Astrocyte of the spinal cord (primary cell): ENCODE measurements at regions not wholly inside any gene's neighbourhood (a gene's known extent, or its start where the extent isn't known, plus 50 kb on each side); places are given as distances from the start of the nearest gene placed in this dataset.

Experiments
- DNase-seq: peaks from one replicate; pipeline ENCODE4 v3.0.0; 2011; ENCODE audit warnings: low read depth, low spot score
- H3K4me3 ChIP-seq: 2 replicates; pipeline ENCODE4 v1.5.1; 2011; ENCODE audit warnings: low read depth, mild to moderate bottlenecking, low read length, moderate library complexity
- in situ Hi-C: cut with HindIII; loops from 2 replicates; pipeline ENCODE4 v1.10.0; 2017; ENCODE audit warnings: low sequenced_read_pairs
- TF ChIP-seq, protein P1 (sequence below): IDR thresholded peaks from 2 replicates; pipeline ENCODE4 v1.5.1; 2012; ENCODE audit warnings: low read depth, mild to moderate bottlenecking, low read length, inconsistent platforms

GRCh38 chr3:168973897-168974296 is 689.6 kb downstream of the MECOM start:
- DNase-seq = no peak
- TF ChIP-seq, protein P1, sequence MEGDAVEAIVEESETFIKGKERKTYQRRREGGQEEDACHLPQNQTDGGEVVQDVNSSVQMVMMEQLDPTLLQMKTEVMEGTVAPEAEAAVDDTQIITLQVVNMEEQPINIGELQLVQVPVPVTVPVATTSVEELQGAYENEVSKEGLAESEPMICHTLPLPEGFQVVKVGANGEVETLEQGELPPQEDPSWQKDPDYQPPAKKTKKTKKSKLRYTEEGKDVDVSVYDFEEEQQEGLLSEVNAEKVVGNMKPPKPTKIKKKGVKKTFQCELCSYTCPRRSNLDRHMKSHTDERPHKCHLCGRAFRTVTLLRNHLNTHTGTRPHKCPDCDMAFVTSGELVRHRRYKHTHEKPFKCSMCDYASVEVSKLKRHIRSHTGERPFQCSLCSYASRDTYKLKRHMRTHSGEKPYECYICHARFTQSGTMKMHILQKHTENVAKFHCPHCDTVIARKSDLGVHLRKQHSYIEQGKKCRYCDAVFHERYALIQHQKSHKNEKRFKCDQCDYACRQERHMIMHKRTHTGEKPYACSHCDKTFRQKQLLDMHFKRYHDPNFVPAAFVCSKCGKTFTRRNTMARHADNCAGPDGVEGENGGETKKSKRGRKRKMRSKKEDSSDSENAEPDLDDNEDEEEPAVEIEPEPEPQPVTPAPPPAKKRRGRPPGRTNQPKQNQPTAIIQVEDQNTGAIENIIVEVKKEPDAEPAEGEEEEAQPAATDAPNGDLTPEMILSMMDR = no peak
- H3K4me3 ChIP-seq = no peak overlapping the region
- in situ Hi-C loops = no loop called here

- in situ Hi-C loops = no loop called here
Observed at GRCh38 chr3:168973206-168973605, 690.3 kb downstream of the MECOM start.

DNA sequence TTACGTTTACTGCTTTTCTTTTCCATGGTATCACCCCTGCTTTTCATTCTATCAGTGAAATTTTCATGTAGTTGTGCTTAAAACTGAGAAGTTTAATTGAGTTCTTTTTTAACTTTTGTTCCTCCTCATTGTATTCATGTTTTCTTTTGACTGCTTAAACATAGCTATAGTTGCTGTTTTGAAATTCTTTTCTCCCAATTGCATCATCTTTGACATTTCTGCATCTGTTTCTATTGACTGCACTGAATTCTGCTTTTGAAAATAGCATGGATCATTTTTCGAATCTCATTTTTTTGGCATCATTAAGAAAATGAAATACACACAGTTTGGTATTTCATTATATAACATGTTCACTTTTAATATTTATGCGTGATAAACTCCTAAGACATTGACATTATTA is 694.9 kb downstream of the MECOM start:
- in situ Hi-C loops = no loop called here
- TF ChIP-seq, protein P1 = no peak
- no peak overlapping the region for H3K4me3 ChIP-seq
- DNase-seq = no peak

More at GRCh38 chr3:168973206-168973605, 690.3 kb downstream of the MECOM start:
- DNase-seq = no peak
- TF ChIP-seq, protein P1 = no peak
- H3K4me3 ChIP-seq = no peak overlapping the region

DNA sequence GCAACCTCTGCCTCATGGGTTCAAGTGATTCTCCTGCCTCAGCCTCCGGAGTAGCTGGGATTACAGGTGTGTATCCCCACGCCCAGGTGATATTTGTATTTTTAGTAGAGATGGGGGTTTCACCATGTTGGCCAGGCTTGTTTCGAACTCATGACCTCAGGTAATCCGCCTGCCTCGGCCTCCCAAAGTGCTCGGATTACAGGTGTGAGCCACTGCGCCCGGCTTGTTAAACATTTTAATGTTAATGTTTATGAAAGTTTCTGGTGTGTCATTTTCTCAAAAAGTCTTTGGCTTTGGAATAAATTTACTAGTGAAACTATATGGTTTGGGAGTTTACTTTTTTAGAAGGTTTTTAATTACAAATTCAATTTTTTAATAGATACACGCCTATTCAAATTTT is 698.8 kb downstream of the MECOM start:
- in situ Hi-C loops = no loop called here
- no peak overlapping the region for H3K4me3 ChIP-seq
- no peak for DNase-seq
- TF ChIP-seq, protein P1 = no peak

- in situ Hi-C loops = no loop called here
- no peak overlapping the region for H3K4me3 ChIP-seq
- TF ChIP-seq, protein P1 = no peak
- no peak for DNase-seq
Observed at GRCh38 chr3:168961271-168961670, 702.2 kb downstream of the MECOM start.

- TF ChIP-seq, protein P1 = no peak
- no peak for DNase-seq
- in situ Hi-C loops = no loop called here
- H3K4me3 ChIP-seq = no peak overlapping the region
Observed at GRCh38 chr3:168959731-168960130, 703.8 kb downstream of the MECOM start.

- no peak for DNase-seq
- in situ Hi-C loops = no loop called here
- TF ChIP-seq, protein P1 = no peak
- no peak overlapping the region for H3K4me3 ChIP-seq
Observed at GRCh38 chr3:168958466-168958865, 705.0 kb downstream of the MECOM start.
